HG02885 (cell line): ENCODE measurements at regions not wholly inside any gene's neighbourhood (a gene's known extent, or its start where the extent isn't known, plus 50 kb on each side); places are given as distances from the start of the nearest gene placed in this dataset.
"Not testable (repeated sequence)": the region's sequence is repeated elsewhere in the genome, so short reads cannot be mapped to it uniquely, and the experiment has no call there.

ENCODE experiments used
- ATAC-seq: cut with Tn5 transposase; IDR thresholded peaks from one replicate; pipeline ENCODE4 v1.9.1; 2021; ENCODE audit warnings: mild to moderate bottlenecking; ENCODE audit not compliant: unreplicated experiment, poor library complexity

- not testable (repeated sequence) for ATAC-seq
Measured at GRCh38 chr3:10109-10996, 186.2 kb upstream of the CHL1 start.

GRCh38 chr3:11734-12133 is 184.8 kb upstream of the CHL1 start:
- no peak for ATAC-seq

- no peak for ATAC-seq
Measured at GRCh38 chr3:14652-15051, 181.9 kb upstream of the CHL1 start.

GRCh38 chr3:16366-16765 is 180.2 kb upstream of the CHL1 start:
- ATAC-seq: no peak

- no peak for ATAC-seq
Measured at GRCh38 chr3:20421-20820, 176.1 kb upstream of the CHL1 start.

GRCh38 chr3:24006-24405 is 172.6 kb upstream of the CHL1 start:
- ATAC-seq: no peak

GRCh38 chr3:25056-25455 is 171.5 kb upstream of the CHL1 start:
- no peak for ATAC-seq

GRCh38 chr3:35985-36384 is 160.6 kb upstream of the CHL1 start:
- not testable (repeated sequence) for ATAC-seq

- peak; percentile 67 for ATAC-seq
Measured at GRCh38 chr3:42871-43744, 153.5 kb upstream of the CHL1 start.

- no peak for ATAC-seq
Measured at GRCh38 chr3:44028-44676, 152.4 kb upstream of the CHL1 start.

GRCh38 chr3:44941-45340 is 151.6 kb upstream of the CHL1 start:
- ATAC-seq: not testable (repeated sequence)

GRCh38 chr3:46576-46975 is 150.0 kb upstream of the CHL1 start:
- ATAC-seq: no peak

GRCh38 chr3:53441-53840 is 143.1 kb upstream of the CHL1 start:
- ATAC-seq: not testable (repeated sequence)

- peak; percentile 66 for ATAC-seq
Measured at GRCh38 chr3:54240-54639, 142.3 kb upstream of the CHL1 start.

- no peak for ATAC-seq
Measured at GRCh38 chr3:56672-57071, 139.9 kb upstream of the CHL1 start.

GRCh38 chr3:59854-60253 is 136.7 kb upstream of the CHL1 start:
- ATAC-seq: no peak

GRCh38 chr3:63095-63765 is 133.3 kb upstream of the CHL1 start:
- ATAC-seq: no peak

- ATAC-seq: no peak
Measured at GRCh38 chr3:69690-70089, 126.9 kb upstream of the CHL1 start.

GRCh38 chr3:72776-73175 is 123.8 kb upstream of the CHL1 start:
- no peak for ATAC-seq

- no peak for ATAC-seq
Measured at GRCh38 chr3:73271-73670, 123.3 kb upstream of the CHL1 start.
